ENCODE measurements at regions not wholly inside any gene's neighbourhood (a gene's known extent, or its start where the extent isn't known, plus 50 kb on each side); places are given as distances from the start of the nearest gene placed in this dataset.

GRCh38 chr7:117982071-117983055 lies 109.1 kb upstream of the CTTNBP2 start:
- no peak overlapping the region for H3K27ac ChIP-seq (ENCODE audit: low read depth in 1 of 2, low read length in 2 of 2)
- no peaks in the 10 kb centered on the region for H3K9me3 ChIP-seq (ENCODE audit: control insufficient read depth in 4 of 4, low read length in 3 of 4)
- no peak overlapping the region for H3K4me3 ChIP-seq (ENCODE audit: low read depth in 1 of 3, low read length in 3 of 3)
- H3K4me1 ChIP-seq (ENCODE audit: control insufficient read depth in 4 of 4, insufficient read depth in 4 of 4, low read length in 3 of 4): no peaks in the 10 kb centered on the region
- no peak overlapping the region for H3K9ac ChIP-seq (ENCODE audit: low read depth in 1 of 2, low read length in 2 of 2)
- 66% methylated on average over 11 of the region's 11 CpGs for WGBS
- H3K36me3 ChIP-seq (ENCODE audit: control insufficient read depth in 4 of 4, insufficient read depth in 3 of 4, low read depth in 1 of 4, low read length in 3 of 4): no peaks in the 10 kb centered on the region
- H3K27me3 ChIP-seq (ENCODE audit: control insufficient read depth in 4 of 4, insufficient read depth in 4 of 4, low read length in 3 of 4): no peaks in the 10 kb centered on the region
- DNase-seq (ENCODE audit: low spot score): no peak
- TF ChIP-seq CTCF (IDR thresholded peaks at IDR 0.05; ENCODE audit: low read depth, low read length, missing input control) (no peak), SP1 (IDR thresholded peaks at IDR 0.05) (no peak), YY1 (IDR thresholded peaks at IDR 0.05) (no peak), HNF4G (IDR thresholded peaks at IDR 0.05) (no peak), RXRA (IDR thresholded peaks at IDR 0.05) (no peak), TAF1 (conservative IDR thresholded peaks at IDR 0.05) (no peak)

- TF ChIP-seq ATF3 (IDR thresholded peaks at IDR 0.05): peak; percentile 26
- TF ChIP-seq SP1 (IDR thresholded peaks at IDR 0.05): peak; percentile 19
- peak in 1 of 2 donors; percentile 17 for TF ChIP-seq RAD21 (IDR thresholded peaks at IDR 0.05)
- TF ChIP-seq, protein P1, sequence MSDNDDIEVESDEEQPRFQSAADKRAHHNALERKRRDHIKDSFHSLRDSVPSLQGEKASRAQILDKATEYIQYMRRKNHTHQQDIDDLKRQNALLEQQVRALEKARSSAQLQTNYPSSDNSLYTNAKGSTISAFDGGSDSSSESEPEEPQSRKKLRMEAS (IDR thresholded peaks at IDR 0.05): no peak
- no peak for TF ChIP-seq REST (IDR thresholded peaks at IDR 0.05)
- no peak for TF ChIP-seq TAF1 (conservative IDR thresholded peaks at IDR 0.05)
- peak in 1 of 2 donors; percentile 41 for TF ChIP-seq HNF4A (conservative IDR thresholded peaks at IDR 0.05)
- TF ChIP-seq JUND (IDR thresholded peaks at IDR 0.05): peak in 1 of 2 donors; percentile 45
- TF ChIP-seq, protein P2, sequence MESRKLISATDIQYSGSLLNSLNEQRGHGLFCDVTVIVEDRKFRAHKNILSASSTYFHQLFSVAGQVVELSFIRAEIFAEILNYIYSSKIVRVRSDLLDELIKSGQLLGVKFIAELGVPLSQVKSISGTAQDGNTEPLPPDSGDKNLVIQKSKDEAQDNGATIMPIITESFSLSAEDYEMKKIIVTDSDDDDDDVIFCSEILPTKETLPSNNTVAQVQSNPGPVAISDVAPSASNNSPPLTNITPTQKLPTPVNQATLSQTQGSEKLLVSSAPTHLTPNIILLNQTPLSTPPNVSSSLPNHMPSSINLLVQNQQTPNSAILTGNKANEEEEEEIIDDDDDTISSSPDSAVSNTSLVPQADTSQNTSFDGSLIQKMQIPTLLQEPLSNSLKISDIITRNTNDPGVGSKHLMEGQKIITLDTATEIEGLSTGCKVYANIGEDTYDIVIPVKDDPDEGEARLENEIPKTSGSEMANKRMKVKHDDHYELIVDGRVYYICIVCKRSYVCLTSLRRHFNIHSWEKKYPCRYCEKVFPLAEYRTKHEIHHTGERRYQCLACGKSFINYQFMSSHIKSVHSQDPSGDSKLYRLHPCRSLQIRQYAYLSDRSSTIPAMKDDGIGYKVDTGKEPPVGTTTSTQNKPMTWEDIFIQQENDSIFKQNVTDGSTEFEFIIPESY (IDR thresholded peaks at IDR 0.05): peak; percentile 17
- peak; percentile 17 to 64 for TF ChIP-seq RXRA (IDR thresholded peaks at IDR 0.05)
- TF ChIP-seq EGR1 (IDR thresholded peaks at IDR 0.05; ENCODE audit: low read depth in 2 of 2): no peak
- no peaks in the 10 kb centered on the region for H3K27me3 ChIP-seq (ENCODE audit: control insufficient read depth in 4 of 4, insufficient read depth in 4 of 4, low read length in 3 of 4)
- WGBS: 54% methylated on average over 2 of the region's 2 CpGs
- H3K9ac ChIP-seq (ENCODE audit: low read depth in 1 of 2, low read length in 2 of 2): no peak overlapping the region
- no peak for DNase-seq (ENCODE audit: low spot score)
- no peaks in the 10 kb centered on the region for H3K36me3 ChIP-seq (ENCODE audit: control insufficient read depth in 4 of 4, insufficient read depth in 3 of 4, low read depth in 1 of 4, low read length in 3 of 4)
- no peaks in the 10 kb centered on the region for H3K4me1 ChIP-seq (ENCODE audit: control insufficient read depth in 4 of 4, insufficient read depth in 4 of 4, low read length in 3 of 4)
- no peak overlapping the region for H3K27ac ChIP-seq (ENCODE audit: low read depth in 1 of 2, low read length in 2 of 2)
- no peak overlapping the region for H3K4me3 ChIP-seq (ENCODE audit: low read depth in 1 of 3, low read length in 3 of 3)
- H3K9me3 ChIP-seq (ENCODE audit: control insufficient read depth in 4 of 4, low read length in 3 of 4): no peaks in the 10 kb centered on the region
Observed at GRCh38 chr7:117986645-117987269, 113.5 kb upstream of the CTTNBP2 start.

Data from liver (tissue), 8 donors.